Suprapubic skin (tissue), 4 donors: ENCODE measurements at regions not wholly inside any gene's neighbourhood (a gene's known extent, or its start where the extent isn't known, plus 50 kb on each side); places are given as distances from the start of the nearest gene placed in this dataset.

ENCODE experiments used
- EP300 ChIP-seq: sonication (generic); formaldehyde crosslinking; IDR thresholded peaks from one replicate; pipeline ENCODE4 v1.6.1; 2017; ENCODE audit warnings: antibody characterized with exemption
- POLR2A ChIP-seq, 2 donors: fragments of 450-650 bp; IDR thresholded peaks; one replicate each; pipeline ENCODE4 v1.6.1; 2017; ENCODE audit warnings: antibody characterized with exemption in 2 of 2, mild to moderate bottlenecking in 2 of 2, moderate library complexity in 2 of 2
- POLR2AphosphoS5 ChIP-seq, 3 donors: sonication (generic); formaldehyde crosslinking; IDR thresholded peaks; one replicate each; pipeline ENCODE4 v1.6.1; 2017; ENCODE audit warnings: antibody characterized with exemption in 3 of 3
- TF ChIP-seq, protein P1 (sequence below), 2 donors: fragments of 200-600 bp in 1 of 2; fragments of 450-650 bp in 1 of 2; sonication (generic) in 1 of 2; IDR thresholded peaks; one replicate each; pipeline ENCODE4 v1.5.1; 2016 to 2019; ENCODE audit warnings: antibody characterized with exemption in 2 of 2, mild to moderate bottlenecking in 1 of 2, moderate library complexity in 1 of 2

DNA sequence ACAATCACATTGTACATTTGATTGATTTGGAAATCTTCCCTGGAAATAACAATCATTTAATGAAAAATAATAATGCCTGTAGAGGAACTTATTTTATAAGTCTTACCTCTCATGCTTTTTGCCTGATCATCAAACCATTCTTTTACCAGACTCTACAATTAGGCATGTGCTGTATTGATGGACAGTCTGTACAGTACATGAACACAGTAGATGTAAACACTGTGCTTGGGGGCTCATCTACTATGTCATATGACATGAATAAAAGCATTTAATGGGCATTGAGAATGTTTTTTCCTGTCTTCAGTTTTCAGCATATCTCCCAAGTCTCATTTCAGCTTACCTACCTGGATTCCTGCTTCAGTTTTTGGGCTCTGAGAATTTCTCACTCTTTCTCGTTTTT is 1070.9 kb downstream of the STIM2 start:
- TF ChIP-seq EP300 (no peak), POLR2A (IDR thresholded peaks at IDR 0.05) (no peak), POLR2AphosphoS5 (IDR thresholded peaks at IDR 0.05) (no peak)
- TF ChIP-seq, protein P1, sequence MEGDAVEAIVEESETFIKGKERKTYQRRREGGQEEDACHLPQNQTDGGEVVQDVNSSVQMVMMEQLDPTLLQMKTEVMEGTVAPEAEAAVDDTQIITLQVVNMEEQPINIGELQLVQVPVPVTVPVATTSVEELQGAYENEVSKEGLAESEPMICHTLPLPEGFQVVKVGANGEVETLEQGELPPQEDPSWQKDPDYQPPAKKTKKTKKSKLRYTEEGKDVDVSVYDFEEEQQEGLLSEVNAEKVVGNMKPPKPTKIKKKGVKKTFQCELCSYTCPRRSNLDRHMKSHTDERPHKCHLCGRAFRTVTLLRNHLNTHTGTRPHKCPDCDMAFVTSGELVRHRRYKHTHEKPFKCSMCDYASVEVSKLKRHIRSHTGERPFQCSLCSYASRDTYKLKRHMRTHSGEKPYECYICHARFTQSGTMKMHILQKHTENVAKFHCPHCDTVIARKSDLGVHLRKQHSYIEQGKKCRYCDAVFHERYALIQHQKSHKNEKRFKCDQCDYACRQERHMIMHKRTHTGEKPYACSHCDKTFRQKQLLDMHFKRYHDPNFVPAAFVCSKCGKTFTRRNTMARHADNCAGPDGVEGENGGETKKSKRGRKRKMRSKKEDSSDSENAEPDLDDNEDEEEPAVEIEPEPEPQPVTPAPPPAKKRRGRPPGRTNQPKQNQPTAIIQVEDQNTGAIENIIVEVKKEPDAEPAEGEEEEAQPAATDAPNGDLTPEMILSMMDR (IDR thresholded peaks at IDR 0.05), result no peak
